ENCODE measurements at regions not wholly inside any gene's neighbourhood (a gene's known extent, or its start where the extent isn't known, plus 50 kb on each side); places are given as distances from the start of the nearest gene placed in this dataset.
"Not testable (repeated sequence)": the region's sequence is repeated elsewhere in the genome, so short reads cannot be mapped to it uniquely, and the experiment has no call there.

- DNase-seq: not testable (repeated sequence)
Observed at GRCh38 chr21:8194042-8194441, 2327.3 kb upstream of the TPTE start.

- DNase-seq: not testable (repeated sequence)
Observed at GRCh38 chr21:8197377-8198027, 2323.9 kb upstream of the TPTE start.

- not testable (repeated sequence) for DNase-seq
Observed at GRCh38 chr21:8205094-8205891, 2316.1 kb upstream of the TPTE start.

GRCh38 chr21:8205892-8206188 is 2315.5 kb upstream of the TPTE start:
- not testable (repeated sequence) for DNase-seq

GRCh38 chr21:8212986-8213550 is 2308.3 kb upstream of the TPTE start:
- DNase-seq: peak; percentile 75 to 90

GRCh38 chr21:8214539-8214938 is 2306.8 kb upstream of the TPTE start:
- DNase-seq: not testable (repeated sequence)

- DNase-seq: not testable (repeated sequence)
Observed at GRCh38 chr21:8229366-8230150, 2291.8 kb upstream of the TPTE start.

- DNase-seq: not testable (repeated sequence)
Observed at GRCh38 chr21:8231252-8231651, 2290.1 kb upstream of the TPTE start.

GRCh38 chr21:8233000-8233399 is 2288.4 kb upstream of the TPTE start:
- not testable (repeated sequence) for DNase-seq

- DNase-seq: not testable (repeated sequence)
Observed at GRCh38 chr21:8234059-8234458, 2287.3 kb upstream of the TPTE start.

- DNase-seq: not testable (repeated sequence)
Observed at GRCh38 chr21:8244723-8245641, 2276.4 kb upstream of the TPTE start.

- DNase-seq: not testable (repeated sequence)
Observed at GRCh38 chr21:8245642-8246402, 2275.6 kb upstream of the TPTE start.

- not testable (repeated sequence) for DNase-seq
Observed at GRCh38 chr21:8251701-8252100, 2269.7 kb upstream of the TPTE start.

GRCh38 chr21:8255094-8255493 is 2266.3 kb upstream of the TPTE start:
- peak in 1 of 2 experiments; percentile 2 for DNase-seq

GRCh38 chr21:8257083-8257799 is 2264.1 kb upstream of the TPTE start:
- DNase-seq: peak; percentile 10 to 12

GRCh38 chr21:8260065-8260627 is 2261.2 kb upstream of the TPTE start:
- not testable (repeated sequence) for DNase-seq
